ENCODE measurements at regions not wholly inside any gene's neighbourhood (a gene's known extent, or its start where the extent isn't known, plus 50 kb on each side); places are given as distances from the start of the nearest gene placed in this dataset.

DNA sequence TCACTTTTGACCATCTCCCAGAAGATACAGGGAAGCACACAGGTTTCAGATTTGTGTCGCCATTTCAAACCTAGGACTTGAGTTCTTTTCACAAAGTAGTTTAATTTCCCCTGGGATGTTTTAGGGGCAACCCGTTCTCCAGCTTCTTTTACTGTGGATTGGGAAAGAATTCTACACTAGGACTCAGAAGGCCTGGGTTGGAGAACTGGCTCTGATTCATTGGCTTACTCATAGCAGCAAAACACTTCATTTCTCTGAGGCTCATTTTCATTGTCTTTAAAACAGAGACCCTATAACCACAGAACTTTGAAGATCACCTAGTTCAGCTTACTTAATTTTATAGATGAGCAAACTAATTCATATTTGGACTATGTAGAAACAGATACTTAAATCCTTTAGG is 175.9 kb upstream of the SALL1 start:
- Histone ChIP-seq H3K4me2 (ENCODE audit: insufficient read depth, low read length) (no peak overlapping the region), H3K79me2 (ENCODE audit: insufficient read depth, low read length) (no peaks in the 10 kb centered on the region), H2AFZ (ENCODE audit: low read length) (no peak overlapping the region), H3K9me3 (ENCODE audit: low read depth, low read length) (no peaks in the 10 kb centered on the region), H3K36me3 (ENCODE audit: insufficient read depth, low read length) (no peaks in the 10 kb centered on the region), H3K4me1 (ENCODE audit: insufficient read depth, low read length) (peaks cover 7% of the 10 kb centered on the region), H3K4me3 (ENCODE audit: insufficient read depth, low read length) (no peak overlapping the region), H3K27me3 (ENCODE audit: insufficient read depth, low read length) (no peaks in the 10 kb centered on the region), H3K27ac (ENCODE audit: low read depth, low read length) (no peak overlapping the region), H4K20me1 (ENCODE audit: insufficient read depth, low read length) (no peaks in the 10 kb centered on the region)
- peak; percentile 22 for DNase-seq (ENCODE audit: insufficient read length, low spot score, missing footprints)
- TF ChIP-seq, protein P1, sequence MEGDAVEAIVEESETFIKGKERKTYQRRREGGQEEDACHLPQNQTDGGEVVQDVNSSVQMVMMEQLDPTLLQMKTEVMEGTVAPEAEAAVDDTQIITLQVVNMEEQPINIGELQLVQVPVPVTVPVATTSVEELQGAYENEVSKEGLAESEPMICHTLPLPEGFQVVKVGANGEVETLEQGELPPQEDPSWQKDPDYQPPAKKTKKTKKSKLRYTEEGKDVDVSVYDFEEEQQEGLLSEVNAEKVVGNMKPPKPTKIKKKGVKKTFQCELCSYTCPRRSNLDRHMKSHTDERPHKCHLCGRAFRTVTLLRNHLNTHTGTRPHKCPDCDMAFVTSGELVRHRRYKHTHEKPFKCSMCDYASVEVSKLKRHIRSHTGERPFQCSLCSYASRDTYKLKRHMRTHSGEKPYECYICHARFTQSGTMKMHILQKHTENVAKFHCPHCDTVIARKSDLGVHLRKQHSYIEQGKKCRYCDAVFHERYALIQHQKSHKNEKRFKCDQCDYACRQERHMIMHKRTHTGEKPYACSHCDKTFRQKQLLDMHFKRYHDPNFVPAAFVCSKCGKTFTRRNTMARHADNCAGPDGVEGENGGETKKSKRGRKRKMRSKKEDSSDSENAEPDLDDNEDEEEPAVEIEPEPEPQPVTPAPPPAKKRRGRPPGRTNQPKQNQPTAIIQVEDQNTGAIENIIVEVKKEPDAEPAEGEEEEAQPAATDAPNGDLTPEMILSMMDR (IDR thresholded peaks at IDR 0.05; ENCODE audit: extremely low read depth, low read depth, low read length) = no peak

DNA sequence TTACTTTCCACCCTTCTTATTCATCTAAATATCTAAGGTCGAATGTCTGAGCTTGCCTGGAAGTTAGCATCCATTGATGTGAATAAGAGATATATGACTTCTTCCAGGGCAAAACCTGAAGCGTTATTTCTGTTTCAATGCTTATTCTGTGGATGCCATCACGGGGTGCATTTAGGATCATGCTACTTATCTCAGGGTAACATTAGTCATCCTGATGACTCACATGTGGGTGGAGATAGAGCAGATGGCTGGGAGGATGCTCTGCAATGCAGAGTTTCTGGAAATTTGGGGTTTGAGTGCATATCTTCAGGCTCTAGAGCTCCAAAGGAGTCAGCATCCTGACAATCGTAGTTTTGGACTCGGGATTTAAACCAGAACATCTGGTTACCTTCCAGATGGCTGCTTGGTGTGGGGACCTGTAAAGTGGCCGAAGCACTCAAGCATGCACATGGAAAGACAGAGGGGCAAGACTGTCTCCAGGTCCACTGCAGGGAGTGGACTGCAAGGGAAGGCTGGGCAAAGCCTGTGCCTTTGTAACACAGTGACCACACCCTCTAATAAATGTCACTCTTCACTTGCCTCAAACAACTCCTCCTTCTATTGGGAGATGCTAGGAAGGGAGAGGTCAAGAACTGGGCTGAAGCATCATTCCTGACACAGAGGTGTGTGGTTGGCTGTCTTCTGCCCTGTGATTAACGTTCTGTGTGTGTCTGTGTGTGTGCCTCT is 175.2 kb upstream of the SALL1 start:
- DNase-seq (ENCODE audit: insufficient read length, low spot score, missing footprints) = no peak
- H3K27me3 ChIP-seq (ENCODE audit: insufficient read depth, low read length) = no peaks in the 10 kb centered on the region
- H3K4me2 ChIP-seq (ENCODE audit: insufficient read depth, low read length) = no peak overlapping the region
- peaks cover 7% of the 10 kb centered on the region for H3K4me1 ChIP-seq (ENCODE audit: insufficient read depth, low read length)
- no peak overlapping the region for H2AFZ ChIP-seq (ENCODE audit: low read length)
- no peak overlapping the region for H3K4me3 ChIP-seq (ENCODE audit: insufficient read depth, low read length)
- no peaks in the 10 kb centered on the region for H4K20me1 ChIP-seq (ENCODE audit: insufficient read depth, low read length)
- TF ChIP-seq, protein P1 (IDR thresholded peaks at IDR 0.05; ENCODE audit: extremely low read depth, low read depth, low read length) = no peak
- no peaks in the 10 kb centered on the region for H3K36me3 ChIP-seq (ENCODE audit: insufficient read depth, low read length)
- H3K27ac ChIP-seq (ENCODE audit: low read depth, low read length) = no peak overlapping the region
- no peaks in the 10 kb centered on the region for H3K9me3 ChIP-seq (ENCODE audit: low read depth, low read length)
- no peaks in the 10 kb centered on the region for H3K79me2 ChIP-seq (ENCODE audit: insufficient read depth, low read length)

DNA sequence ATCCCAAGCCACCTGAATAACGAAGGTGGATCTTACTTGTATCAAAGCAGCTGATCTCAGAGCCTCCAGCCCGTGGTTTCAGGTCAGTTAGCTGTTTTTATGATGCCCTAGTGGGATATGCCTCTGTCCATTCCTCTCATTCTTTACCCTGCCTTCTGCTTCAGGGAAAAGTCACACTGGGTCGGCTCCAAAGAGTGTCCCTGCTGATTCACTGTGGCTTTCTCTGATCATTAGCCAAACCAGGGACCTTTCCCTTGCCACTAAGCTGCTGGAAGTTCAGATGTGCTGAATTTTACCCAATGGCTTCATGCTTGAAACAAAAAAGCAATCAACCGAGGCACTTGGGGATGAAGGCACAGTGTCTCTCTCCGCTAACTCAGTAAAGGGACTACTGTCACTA is 170.2 kb upstream of the SALL1 start:
- DNase-seq (ENCODE audit: insufficient read length, low spot score, missing footprints) = no peak
- TF ChIP-seq, protein P1 (IDR thresholded peaks at IDR 0.05; ENCODE audit: extremely low read depth, low read depth, low read length) = no peak
- Histone ChIP-seq H3K27me3 (ENCODE audit: insufficient read depth, low read length) (no peaks in the 10 kb centered on the region), H4K20me1 (ENCODE audit: insufficient read depth, low read length) (no peaks in the 10 kb centered on the region), H3K4me3 (ENCODE audit: insufficient read depth, low read length) (no peak overlapping the region), H3K4me2 (ENCODE audit: insufficient read depth, low read length) (no peak overlapping the region), H3K36me3 (ENCODE audit: insufficient read depth, low read length) (no peaks in the 10 kb centered on the region), H3K79me2 (ENCODE audit: insufficient read depth, low read length) (no peaks in the 10 kb centered on the region), H3K4me1 (ENCODE audit: insufficient read depth, low read length) (peaks cover 2% of the 10 kb centered on the region), H2AFZ (ENCODE audit: low read length) (no peak overlapping the region), H3K27ac (ENCODE audit: low read depth, low read length) (no peak overlapping the region), H3K9me3 (ENCODE audit: low read depth, low read length) (no peaks in the 10 kb centered on the region)

DNA sequence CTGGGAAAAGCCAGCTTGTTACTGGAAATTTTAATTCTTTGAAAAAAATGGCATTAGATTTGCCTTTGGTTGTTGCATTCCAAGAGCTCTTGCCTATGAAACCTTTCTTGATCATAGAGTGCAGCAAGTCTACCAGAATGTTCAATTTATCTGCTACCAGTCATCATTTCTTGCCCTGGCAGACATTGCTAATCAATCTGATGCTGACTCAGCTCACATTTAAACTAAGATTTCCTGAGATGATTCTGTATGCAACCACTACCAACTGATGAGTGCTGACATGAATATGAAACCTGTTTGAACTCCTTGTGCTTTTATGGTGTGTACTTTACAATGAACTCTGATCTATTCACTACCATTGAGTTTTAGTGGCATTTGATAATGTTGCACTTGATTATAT is 166.5 kb upstream of the SALL1 start:
- H3K4me2 ChIP-seq (ENCODE audit: insufficient read depth, low read length) = no peak overlapping the region
- TF ChIP-seq, protein P1 (IDR thresholded peaks at IDR 0.05; ENCODE audit: extremely low read depth, low read depth, low read length) = no peak
- no peak overlapping the region for H3K27ac ChIP-seq (ENCODE audit: low read depth, low read length)
- no peaks in the 10 kb centered on the region for H3K36me3 ChIP-seq (ENCODE audit: insufficient read depth, low read length)
- no peaks in the 10 kb centered on the region for H4K20me1 ChIP-seq (ENCODE audit: insufficient read depth, low read length)
- no peak for DNase-seq (ENCODE audit: insufficient read length, low spot score, missing footprints)
- H3K79me2 ChIP-seq (ENCODE audit: insufficient read depth, low read length) = no peaks in the 10 kb centered on the region
- no peaks in the 10 kb centered on the region for H3K27me3 ChIP-seq (ENCODE audit: insufficient read depth, low read length)
- H3K4me3 ChIP-seq (ENCODE audit: insufficient read depth, low read length) = no peak overlapping the region
- H3K9me3 ChIP-seq (ENCODE audit: low read depth, low read length) = no peaks in the 10 kb centered on the region
- H2AFZ ChIP-seq (ENCODE audit: low read length) = no peak overlapping the region
- no peaks in the 10 kb centered on the region for H3K4me1 ChIP-seq (ENCODE audit: insufficient read depth, low read length)
